Adrenal gland (tissue), 9 donors: ENCODE measurements at regions not wholly inside any gene's neighbourhood (a gene's known extent, or its start where the extent isn't known, plus 50 kb on each side); places are given as distances from the start of the nearest gene placed in this dataset.

ENCODE experiments used
- DNase-seq, 7 donors: peaks; one replicate each; pipeline ENCODE4 v3.0.0-alpha.2; 2019 to 2020
- H3K27ac ChIP-seq, 5 donors: fragments of 200-600 bp; sonication (generic) in 4 of 5; 1 replicate in 3 of 5; 2 replicates in 2 of 5; pipeline versions ENCODE4 v1.5.1 to v1.8.0; 2016 to 2020; ENCODE audit warnings: mild to moderate bottlenecking in 1 of 5
- H3K27me3 ChIP-seq: fragments of 200-600 bp; 2 replicates; pipeline ENCODE4 v1.8.0; 2021
- H3K36me3 ChIP-seq, 2 donors: fragments of 200-600 bp; replicated peaks in 1 of 2; 1 replicate in 1 of 2; 2 replicates in 1 of 2; pipeline versions ENCODE4 v1.5.1 to v1.8.0; 2018 to 2022
- H3K4me1 ChIP-seq, 2 donors: fragments of 200-600 bp; replicated peaks in 1 of 2; 1 replicate in 1 of 2; 2 replicates in 1 of 2; pipeline versions ENCODE4 v1.5.1 to v1.8.0; 2018 to 2021
- H3K4me3 ChIP-seq, 4 donors: fragments of 200-600 bp; sonication (generic) in 3 of 4; one replicate each; pipeline ENCODE4 v1.5.1; 2016 to 2018
- H3K9me3 ChIP-seq, 3 donors: fragments of 200-600 bp; sonication (generic) in 1 of 3; replicated peaks in 1 of 3; 1 replicate in 2 of 3; 2 replicates in 1 of 3; pipeline versions ENCODE4 v1.5.1 to v1.8.0; 2016 to 2021
- CTCF ChIP-seq, 6 experiments: fragments of 450-650 bp in 4 of 6; fragments of 200-600 bp in 2 of 6; sonication (generic) in 1 of 6; IDR thresholded peaks; 1 replicate in 5 of 6; 2 replicates in 1 of 6; pipeline versions ENCODE4 v1.5.1 to v1.8.0; 2016 to 2021; ENCODE audit warnings: antibody characterized with exemption in 6 of 6, mild to moderate bottlenecking in 2 of 6, moderate library complexity in 1 of 6
- POLR2A ChIP-seq, 2 donors: fragments of 450-650 bp; IDR thresholded peaks; one replicate each; pipeline ENCODE4 v1.6.1; 2017; ENCODE audit warnings: antibody characterized with exemption in 2 of 2, mild to moderate bottlenecking in 2 of 2, moderate library complexity in 1 of 2
- WGBS, 4 donors: extraction: QIAGEN DNeasy Blood & Tissue Kit in 2 of 4; methylation state at CpG; one replicate each; pipeline versions ENCODE4 v1.1.5 to v1.1.7; 2013 to 2017; 5-methylcytosine and 5-hydroxymethylcytosine counted together
- intact Hi-C, 2 donors: fragments of 100-400 bp; cut with DNase I; formaldehyde crosslinking; loops; one replicate each; pipeline versions ENCODE4 v1.14.1 to v1.15.0; 2022 to 2023
- donor health status: healthy with polysubstance abuse.
- donor health status: Bipolar disorder and iron deficiency.
- donor health status: DM: yes; HTN: yes; CAD: no.
- donor health status: DM: no; HTN: no; CAD: no.
- donor health status: DM: no; HTN: no; CAD: no.

- WGBS, 4 donors, result 75 to 85% (median 79%) methylated on average over 6 of the region's 6 CpGs
- TF ChIP-seq CTCF (IDR thresholded peaks at IDR 0.05), result no peak
- TF ChIP-seq POLR2A (IDR thresholded peaks at IDR 0.05), result no peak
- no peak for DNase-seq
These were observed 362.0 kb downstream of the FGF9 start for GRCh38 chr13:22032905-22033304.

GRCh38 chr13:22039961-22040360 lies 369.1 kb downstream of the FGF9 start:
- no peaks in the 10 kb centered on the region for H3K4me1 ChIP-seq
- TF ChIP-seq POLR2A (IDR thresholded peaks at IDR 0.05) (no peak), CTCF (IDR thresholded peaks at IDR 0.05) (no peak)
- intact Hi-C loops, result no loop called here
- no peaks in the 10 kb centered on the region for H3K9me3 ChIP-seq
- H3K27me3 ChIP-seq, result no peaks in the 10 kb centered on the region
- H3K4me3 ChIP-seq, result no peak overlapping the region
- H3K36me3 ChIP-seq, result no peaks in the 10 kb centered on the region
- H3K27ac ChIP-seq, result no peak overlapping the region
- DNase-seq, result no peak

More at GRCh38 chr13:22032905-22033304, 362.0 kb downstream of the FGF9 start:
- no peaks in the 10 kb centered on the region for H3K36me3 ChIP-seq
- no peaks in the 10 kb centered on the region for H3K27me3 ChIP-seq
- H3K27ac ChIP-seq, result no peak overlapping the region
- intact Hi-C loops, result no loop called here
- H3K4me1 ChIP-seq, result no peaks in the 10 kb centered on the region
- no peak overlapping the region for H3K4me3 ChIP-seq
- H3K9me3 ChIP-seq, result no peaks in the 10 kb centered on the region

GRCh38 chr13:22040810-22041364 lies 370.0 kb downstream of the FGF9 start:
- no peak overlapping the region for H3K4me3 ChIP-seq
- no peak overlapping the region for H3K27ac ChIP-seq
- TF ChIP-seq CTCF (IDR thresholded peaks at IDR 0.05), result no peak
- no peak for TF ChIP-seq POLR2A (IDR thresholded peaks at IDR 0.05)
- WGBS, 4 donors, result 80 to 86% (median 82%) methylated on average over 20 to 23 of the region's 23 CpGs
- H3K27me3 ChIP-seq, result no peaks in the 10 kb centered on the region
- no peaks in the 10 kb centered on the region for H3K9me3 ChIP-seq
- no peak for DNase-seq
- H3K36me3 ChIP-seq, result no peaks in the 10 kb centered on the region
- no peaks in the 10 kb centered on the region for H3K4me1 ChIP-seq
- intact Hi-C loops, result no loop called here

- DNase-seq, result no peak
- no peaks in the 10 kb centered on the region for H3K4me1 ChIP-seq
- no peak overlapping the region for H3K27ac ChIP-seq
- no peaks in the 10 kb centered on the region for H3K27me3 ChIP-seq
- no peak overlapping the region for H3K4me3 ChIP-seq
- 79 to 88% (median 85%) methylated on average over 2 of the region's 2 CpGs for WGBS, 4 donors
- no peaks in the 10 kb centered on the region for H3K36me3 ChIP-seq
- TF ChIP-seq POLR2A (IDR thresholded peaks at IDR 0.05), result no peak
- TF ChIP-seq CTCF (IDR thresholded peaks at IDR 0.05), result no peak
- H3K9me3 ChIP-seq, result no peaks in the 10 kb centered on the region
- intact Hi-C loops, result no loop called here
These were observed 370.9 kb downstream of the FGF9 start for GRCh38 chr13:22041741-22042140.
